ENCODE measurements at regions not wholly inside any gene's neighbourhood (a gene's known extent, or its start where the extent isn't known, plus 50 kb on each side); places are given as distances from the start of the nearest gene placed in this dataset.

- Histone ChIP-seq H3K4me2 (ENCODE audit: insufficient read depth in 1 of 2, low read depth in 2 of 2, low read length in 2 of 2) (no peak overlapping the region), H2BK20ac (ENCODE audit: low read length) (no peak overlapping the region), H3K4me3 (ENCODE audit: extremely low read depth in 1 of 4, insufficient read depth in 2 of 4, low read depth in 3 of 4, low read length in 4 of 4) (no peak overlapping the region), H2AFZ (ENCODE audit: low read length) (no peak overlapping the region), H2BK15ac (ENCODE audit: low read length) (no peak overlapping the region), H3K4ac (replicated peaks; ENCODE audit: insufficient read length, low read depth, low read length) (no peak overlapping the region), H3K14ac (ENCODE audit: insufficient read length) (no peak overlapping the region), H3K4me1 (replicated peaks in 1 of 4; ENCODE audit: control insufficient read depth in 3 of 4, insufficient read depth in 4 of 4, low read length in 3 of 4) (no peaks in the 10 kb centered on the region), H3K27ac (ENCODE audit: low read depth, low read length) (no peak overlapping the region), H4K20me1 (replicated peaks in 1 of 2; ENCODE audit: control insufficient read depth in 1 of 2, insufficient read depth in 2 of 2, low read length in 2 of 2) (no peaks in the 10 kb centered on the region), H3K56ac (replicated peaks; ENCODE audit: insufficient read length, low read depth, low read length) (no peak overlapping the region), H2AK5ac (ENCODE audit: low read depth, low read length) (no peak overlapping the region), H2BK12ac (ENCODE audit: low read depth, low read length) (no peak overlapping the region), H4K8ac (ENCODE audit: extremely low read depth, insufficient read depth, low read length) (no peak overlapping the region), H3K79me2 (ENCODE audit: control insufficient read depth in 1 of 2, insufficient read depth in 2 of 2, low read length in 2 of 2) (no peaks in the 10 kb centered on the region), H3K79me1 (ENCODE audit: low read depth, low read length) (no peaks in the 10 kb centered on the region), H3K27me3 (replicated peaks in 1 of 4; ENCODE audit: control insufficient read depth in 3 of 4, extremely low read depth in 1 of 4, insufficient read depth in 3 of 4, low read length in 3 of 4) (no peaks in the 10 kb centered on the region), H3K9me3 (ENCODE audit: insufficient read depth in 2 of 2, low read depth in 1 of 2, low read length in 1 of 2) (no peaks in the 10 kb centered on the region), H4K5ac (ENCODE audit: insufficient read length, low read depth, low read length) (no peak overlapping the region), H3K36me3 (ENCODE audit: control insufficient read depth in 2 of 4, insufficient read depth in 4 of 4, low read length in 3 of 4) (no peaks in the 10 kb centered on the region), H2BK5ac (ENCODE audit: low read depth, low read length) (no peak overlapping the region), H3K23me2 (ENCODE audit: low read depth, low read length) (no peaks in the 10 kb centered on the region), H3K23ac (ENCODE audit: insufficient read length) (no peak overlapping the region), H2BK120ac (replicated peaks; ENCODE audit: low read depth, low read length) (no peak overlapping the region), H3K18ac (ENCODE audit: extremely low read depth, low read length) (no peak overlapping the region), H3K9ac (replicated peaks in 1 of 4; ENCODE audit: extremely low read depth in 1 of 4, low read depth in 3 of 4, low read length in 3 of 4) (no peak overlapping the region), H4K91ac (replicated peaks; ENCODE audit: insufficient read length, low read length) (no peak overlapping the region)
- ChIA-PET CTCF (ENCODE audit: partially characterized antibody) (interaction anchor here (0.7 to 1.6 kb wide), 2 partner anchors 53 to 853 kb away, joined by 3 read pairs; no protein-coding TSS in a partner anchor), POLR2A (ENCODE audit: partially characterized antibody) (no interaction called here)
- DNase-seq (ENCODE audit: low read depth in 1 of 2, low spot score in 2 of 2) (no peak), FAIRE-seq (no peak)
- WGBS, 2 experiments (ENCODE audit: extremely low coverage in 1 of 2, insufficient coverage in 1 of 2, insufficient read length in 1 of 2, insufficient replicate concordance in 2 of 2, low coverage in 1 of 2, low lambda C conversion rate in 2 of 2, missing lambda C conversion rate in 1 of 2) = 100% methylated on average over 1 of the region's 1 CpG; no CpG with 5 or more reads in 1 of the 2 experiments
- TF ChIP-seq FOSL1 (IDR thresholded peaks at IDR 0.05; ENCODE audit: insufficient read depth, low read depth, low read length) = no peak
- no peak for TF ChIP-seq CHD1 (IDR thresholded peaks at IDR 0.05; ENCODE audit: low read depth, low read length)
Measured at GRCh38 chr5:97918057-97918456, 735.0 kb upstream of the RIOK2 start.

Measured in H1 (cell line).